ENCODE measurements at regions not wholly inside any gene's neighbourhood (a gene's known extent, or its start where the extent isn't known, plus 50 kb on each side); places are given as distances from the start of the nearest gene placed in this dataset.

DNA sequence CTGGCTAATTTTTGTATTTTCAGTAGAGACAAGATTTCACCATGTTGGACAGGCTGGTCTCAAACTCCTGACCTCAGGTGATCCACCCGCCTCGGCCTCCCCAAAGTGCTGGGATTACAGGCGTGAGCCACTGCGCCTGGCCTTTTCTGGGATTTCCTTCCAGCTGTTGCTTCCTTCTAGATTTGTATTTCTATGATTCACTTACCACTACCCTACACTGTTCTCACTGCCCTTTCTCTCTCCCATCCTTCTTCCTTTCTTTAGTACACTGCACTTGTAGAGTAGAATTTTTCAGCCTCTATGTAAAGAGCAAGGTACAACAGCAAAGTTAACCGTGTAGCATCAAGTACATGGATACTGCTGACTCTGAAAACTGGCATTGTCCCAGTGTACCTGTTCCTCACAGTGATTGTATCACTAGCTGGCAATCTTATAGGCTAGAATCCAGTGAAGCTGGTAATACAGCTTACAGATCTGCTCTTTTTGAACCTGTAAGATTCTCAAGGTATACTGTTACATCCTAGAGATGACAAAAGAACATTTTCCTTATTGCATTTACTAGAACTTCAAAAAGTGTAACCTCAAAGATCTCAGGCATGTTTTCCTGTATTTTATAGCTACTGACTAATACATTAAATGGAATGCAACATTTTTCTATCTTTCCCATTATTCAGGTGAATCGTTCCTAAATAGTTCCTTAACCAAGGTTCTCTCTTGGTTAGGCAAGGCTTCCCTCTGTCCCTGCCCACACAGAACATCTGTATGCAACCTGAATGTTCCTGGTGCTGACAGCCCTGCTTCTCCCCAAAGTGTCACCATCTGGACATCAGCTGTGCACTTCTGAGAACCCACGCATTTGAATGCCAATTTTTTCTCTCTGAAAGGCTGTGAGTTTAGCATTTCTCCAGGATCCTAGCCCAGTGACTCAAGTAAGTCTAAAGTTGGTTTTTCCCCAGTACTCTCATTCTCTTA, 74.1 kb upstream of the RAP2B start:
- no peaks in the 10 kb centered on the region for H3K4me1 ChIP-seq (ENCODE audit: control insufficient read depth, insufficient read depth, low read length)
- H3K9ac ChIP-seq (ENCODE audit: low read length) = no peak overlapping the region
- H3K9me3 ChIP-seq (ENCODE audit: control insufficient read depth, low read length) = no peaks in the 10 kb centered on the region
- no peaks in the 10 kb centered on the region for H3K27me3 ChIP-seq (ENCODE audit: control insufficient read depth, insufficient read depth, low read length)
- no peak overlapping the region for H3K4me3 ChIP-seq (ENCODE audit: low read length)
- no peaks in the 10 kb centered on the region for H3K36me3 ChIP-seq (ENCODE audit: control insufficient read depth, insufficient read depth, low read length)

DNA sequence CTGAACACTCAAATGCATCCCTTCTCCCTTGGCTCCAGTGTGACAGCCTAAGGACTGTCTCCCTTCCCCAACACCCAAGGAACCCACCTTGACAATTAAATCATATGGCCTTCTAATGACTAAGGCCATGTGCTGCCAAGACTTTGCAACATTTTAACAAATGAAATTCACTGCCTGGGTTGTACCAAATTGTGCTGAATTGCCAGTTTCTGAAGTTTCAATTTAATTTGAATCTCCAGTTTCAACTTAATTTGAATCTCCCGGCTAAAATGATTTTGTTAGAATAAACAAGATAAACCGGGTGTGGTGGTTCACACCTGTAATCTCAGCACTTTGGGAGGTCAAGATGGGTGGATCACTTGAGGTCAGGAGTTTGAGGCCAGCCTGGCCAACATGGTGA, 72.4 kb upstream of the RAP2B start:
- no peaks in the 10 kb centered on the region for H3K9me3 ChIP-seq (ENCODE audit: control insufficient read depth, low read length)
- H3K27me3 ChIP-seq (ENCODE audit: control insufficient read depth, insufficient read depth, low read length) = no peaks in the 10 kb centered on the region
- no peaks in the 10 kb centered on the region for H3K36me3 ChIP-seq (ENCODE audit: control insufficient read depth, insufficient read depth, low read length)
- no peak overlapping the region for H3K4me3 ChIP-seq (ENCODE audit: low read length)
- no peaks in the 10 kb centered on the region for H3K4me1 ChIP-seq (ENCODE audit: control insufficient read depth, insufficient read depth, low read length)
- no peak overlapping the region for H3K9ac ChIP-seq (ENCODE audit: low read length)

DNA sequence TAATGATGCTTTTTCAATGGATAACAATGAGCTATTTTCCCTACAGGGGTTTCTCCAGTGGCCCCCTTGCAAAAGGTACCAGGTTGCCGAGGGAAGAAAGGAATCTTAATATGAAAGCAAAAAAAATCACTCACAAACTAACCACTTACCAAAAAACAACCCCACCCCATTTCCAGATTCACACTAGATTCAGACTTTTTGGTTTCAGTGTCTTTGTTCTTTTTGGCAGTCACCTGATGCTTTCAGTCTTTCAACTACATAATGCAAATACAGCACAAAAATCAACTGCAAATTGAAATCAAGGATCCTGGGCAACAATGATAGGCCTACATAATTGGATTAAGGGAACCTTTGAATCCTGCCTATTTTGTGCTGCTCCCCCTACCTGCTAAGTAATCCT, 71.1 kb upstream of the RAP2B start:
- no peaks in the 10 kb centered on the region for H3K36me3 ChIP-seq (ENCODE audit: control insufficient read depth, insufficient read depth, low read length)
- no peaks in the 10 kb centered on the region for H3K27me3 ChIP-seq (ENCODE audit: control insufficient read depth, insufficient read depth, low read length)
- H3K4me3 ChIP-seq (ENCODE audit: low read length) = no peak overlapping the region
- H3K9me3 ChIP-seq (ENCODE audit: control insufficient read depth, low read length) = no peaks in the 10 kb centered on the region
- no peak overlapping the region for H3K9ac ChIP-seq (ENCODE audit: low read length)
- peaks cover 10% of the 10 kb centered on the region for H3K4me1 ChIP-seq (ENCODE audit: control insufficient read depth, insufficient read depth, low read length)

DNA sequence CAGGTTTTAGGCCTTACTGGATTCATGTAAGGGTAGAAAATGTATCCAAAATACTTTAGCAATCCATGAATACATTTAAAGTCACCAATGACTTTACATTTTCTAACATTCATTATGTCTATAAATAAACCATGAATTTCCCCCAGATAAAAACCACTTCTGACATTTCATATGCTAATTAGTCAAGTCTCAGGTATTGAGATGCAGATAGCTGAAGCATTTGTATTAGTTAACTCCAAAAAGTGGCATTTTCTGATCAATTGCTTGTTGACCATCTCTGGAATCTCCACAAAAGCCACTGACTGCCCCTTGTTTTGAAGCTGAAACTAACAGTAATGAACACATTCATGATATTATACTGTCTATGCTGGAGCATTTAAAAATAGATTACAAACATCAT, 68.4 kb upstream of the RAP2B start:
- Histone ChIP-seq H3K36me3 (ENCODE audit: control insufficient read depth, insufficient read depth, low read length) (no peaks in the 10 kb centered on the region), H3K27me3 (ENCODE audit: control insufficient read depth, insufficient read depth, low read length) (no peaks in the 10 kb centered on the region), H3K4me3 (ENCODE audit: low read length) (no peak overlapping the region), H3K9me3 (ENCODE audit: control insufficient read depth, low read length) (no peaks in the 10 kb centered on the region), H3K9ac (ENCODE audit: low read length) (no peak overlapping the region), H3K4me1 (ENCODE audit: control insufficient read depth, insufficient read depth, low read length) (peaks cover 17% of the 10 kb centered on the region)

- peaks cover 22% of the 10 kb centered on the region for H3K4me1 ChIP-seq (ENCODE audit: control insufficient read depth, insufficient read depth, low read length)
- no peaks in the 10 kb centered on the region for H3K9me3 ChIP-seq (ENCODE audit: control insufficient read depth, low read length)
- H3K27me3 ChIP-seq (ENCODE audit: control insufficient read depth, insufficient read depth, low read length) = no peaks in the 10 kb centered on the region
- no peak overlapping the region for H3K9ac ChIP-seq (ENCODE audit: low read length)
- H3K36me3 ChIP-seq (ENCODE audit: control insufficient read depth, insufficient read depth, low read length) = no peaks in the 10 kb centered on the region
- no peak overlapping the region for H3K4me3 ChIP-seq (ENCODE audit: low read length)
Observed at GRCh38 chr3:153094386-153094785, 67.6 kb upstream of the RAP2B start.

- H3K9me3 ChIP-seq (ENCODE audit: control insufficient read depth, low read length) = no peaks in the 10 kb centered on the region
- peaks cover 22% of the 10 kb centered on the region for H3K4me1 ChIP-seq (ENCODE audit: control insufficient read depth, insufficient read depth, low read length)
- H3K4me3 ChIP-seq (ENCODE audit: low read length) = no peak overlapping the region
- H3K36me3 ChIP-seq (ENCODE audit: control insufficient read depth, insufficient read depth, low read length) = no peaks in the 10 kb centered on the region
- H3K27me3 ChIP-seq (ENCODE audit: control insufficient read depth, insufficient read depth, low read length) = no peaks in the 10 kb centered on the region
- no peak overlapping the region for H3K9ac ChIP-seq (ENCODE audit: low read length)
Observed at GRCh38 chr3:153095441-153095840, 66.6 kb upstream of the RAP2B start.

GRCh38 chr3:153096731-153097131, 65.3 kb upstream of the RAP2B start:
- Histone ChIP-seq H3K4me1 (ENCODE audit: control insufficient read depth, insufficient read depth, low read length) (peaks cover 22% of the 10 kb centered on the region), H3K36me3 (ENCODE audit: control insufficient read depth, insufficient read depth, low read length) (no peaks in the 10 kb centered on the region), H3K9ac (ENCODE audit: low read length) (no peak overlapping the region), H3K4me3 (ENCODE audit: low read length) (no peak overlapping the region), H3K9me3 (ENCODE audit: control insufficient read depth, low read length) (no peaks in the 10 kb centered on the region), H3K27me3 (ENCODE audit: control insufficient read depth, insufficient read depth, low read length) (no peaks in the 10 kb centered on the region)

DNA sequence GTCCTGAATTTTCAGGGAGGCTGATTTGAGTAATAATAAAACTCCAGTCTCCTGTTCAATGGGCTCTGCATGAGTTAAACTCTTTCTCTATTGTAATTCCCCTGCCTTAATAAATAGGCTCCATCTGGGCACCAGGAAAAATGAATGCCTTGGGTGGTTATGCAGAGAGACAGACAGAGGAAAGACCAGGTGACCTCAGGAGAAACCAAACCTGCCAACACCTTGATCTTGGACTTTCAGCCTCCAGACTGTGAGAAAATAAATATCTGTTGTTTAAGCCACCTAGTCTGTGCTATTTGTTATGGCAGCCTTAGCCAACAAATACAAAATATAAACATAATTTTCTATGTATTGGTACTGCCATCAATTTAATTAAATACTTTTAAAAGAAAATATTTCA, 64.8 kb upstream of the RAP2B start:
- Histone ChIP-seq H3K9ac (ENCODE audit: low read length) (no peak overlapping the region), H3K4me3 (ENCODE audit: low read length) (no peak overlapping the region), H3K36me3 (ENCODE audit: control insufficient read depth, insufficient read depth, low read length) (no peaks in the 10 kb centered on the region), H3K4me1 (ENCODE audit: control insufficient read depth, insufficient read depth, low read length) (peaks cover 22% of the 10 kb centered on the region), H3K9me3 (ENCODE audit: control insufficient read depth, low read length) (no peaks in the 10 kb centered on the region), H3K27me3 (ENCODE audit: control insufficient read depth, insufficient read depth, low read length) (no peaks in the 10 kb centered on the region)

- Histone ChIP-seq H3K4me3 (ENCODE audit: low read length) (no peak overlapping the region), H3K9me3 (ENCODE audit: control insufficient read depth, low read length) (no peaks in the 10 kb centered on the region), H3K4me1 (ENCODE audit: control insufficient read depth, insufficient read depth, low read length) (peaks cover 22% of the 10 kb centered on the region), H3K9ac (ENCODE audit: low read length) (no peak overlapping the region), H3K36me3 (ENCODE audit: control insufficient read depth, insufficient read depth, low read length) (no peaks in the 10 kb centered on the region), H3K27me3 (ENCODE audit: control insufficient read depth, insufficient read depth, low read length) (no peaks in the 10 kb centered on the region)
Observed at GRCh38 chr3:153099131-153099530, 62.9 kb upstream of the RAP2B start.

DNA sequence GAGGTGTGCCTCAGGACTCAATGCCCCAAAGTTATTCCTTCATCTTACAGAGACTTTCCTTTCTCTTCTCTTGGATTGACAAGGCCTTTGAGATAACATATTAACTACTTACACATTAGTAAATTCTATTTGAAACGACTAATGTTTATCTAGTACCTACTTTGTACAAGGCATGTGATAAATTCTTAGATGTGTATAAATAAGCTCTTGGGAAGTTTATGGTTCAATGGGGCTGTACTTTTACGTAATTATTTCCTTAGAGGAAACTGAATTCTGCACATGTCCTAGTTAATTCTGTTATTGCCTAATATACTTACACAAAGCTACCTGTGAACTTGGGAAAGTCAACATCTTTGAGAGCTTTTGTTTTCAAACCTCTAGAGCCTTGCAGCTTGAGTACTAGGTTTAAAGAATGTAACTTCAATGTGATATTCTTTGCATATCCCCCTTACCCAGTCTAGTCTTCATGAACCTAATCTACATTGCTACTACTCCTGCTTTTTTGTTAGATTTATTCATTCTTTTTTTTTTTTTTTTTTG, 58.5 kb upstream of the RAP2B start:
- Histone ChIP-seq H3K27me3 (ENCODE audit: control insufficient read depth, insufficient read depth, low read length) (no peaks in the 10 kb centered on the region), H3K9me3 (ENCODE audit: control insufficient read depth, low read length) (no peaks in the 10 kb centered on the region), H3K4me3 (ENCODE audit: low read length) (no peak overlapping the region), H3K36me3 (ENCODE audit: control insufficient read depth, insufficient read depth, low read length) (no peaks in the 10 kb centered on the region), H3K4me1 (ENCODE audit: control insufficient read depth, insufficient read depth, low read length) (peaks cover 7% of the 10 kb centered on the region), H3K9ac (ENCODE audit: low read length) (no peak overlapping the region)

- no peak overlapping the region for H3K9ac ChIP-seq (ENCODE audit: low read length)
- no peaks in the 10 kb centered on the region for H3K4me1 ChIP-seq (ENCODE audit: control insufficient read depth, insufficient read depth, low read length)
- H3K9me3 ChIP-seq (ENCODE audit: control insufficient read depth, low read length) = no peaks in the 10 kb centered on the region
- no peak overlapping the region for H3K4me3 ChIP-seq (ENCODE audit: low read length)
- H3K36me3 ChIP-seq (ENCODE audit: control insufficient read depth, insufficient read depth, low read length) = no peaks in the 10 kb centered on the region
- H3K27me3 ChIP-seq (ENCODE audit: control insufficient read depth, insufficient read depth, low read length) = no peaks in the 10 kb centered on the region
Observed at GRCh38 chr3:153110041-153110440, 52.0 kb upstream of the RAP2B start.

- H3K27me3 ChIP-seq (ENCODE audit: control insufficient read depth, insufficient read depth, low read length) = no peaks in the 10 kb centered on the region
- H3K4me3 ChIP-seq (ENCODE audit: low read length) = no peak overlapping the region
- no peak overlapping the region for H3K9ac ChIP-seq (ENCODE audit: low read length)
- H3K4me1 ChIP-seq (ENCODE audit: control insufficient read depth, insufficient read depth, low read length) = no peaks in the 10 kb centered on the region
- H3K9me3 ChIP-seq (ENCODE audit: control insufficient read depth, low read length) = no peaks in the 10 kb centered on the region
- H3K36me3 ChIP-seq (ENCODE audit: control insufficient read depth, insufficient read depth, low read length) = no peaks in the 10 kb centered on the region
Observed at GRCh38 chr3:153111016-153111415, 51.0 kb upstream of the RAP2B start.

Data from mucosa of stomach (tissue), 1 donor.